Body of pancreas (tissue), 4 donors: ENCODE measurements at regions not wholly inside any gene's neighbourhood (a gene's known extent, or its start where the extent isn't known, plus 50 kb on each side); places are given as distances from the start of the nearest gene placed in this dataset.

Source experiments
- POLR2A ChIP-seq, 3 donors: fragments of 450-650 bp; IDR thresholded peaks; one replicate each; pipeline ENCODE4 v1.6.1; 2016; ENCODE audit warnings: antibody characterized with exemption in 3 of 3, mild to moderate bottlenecking in 2 of 3
- TF ChIP-seq, protein P1 (sequence below), 7 experiments: fragments of 450-650 bp in 4 of 7; fragments of 200-600 bp in 3 of 7; sonication (generic) in 3 of 7; IDR thresholded peaks; one replicate each; pipeline ENCODE4 v1.5.1; 2016 to 2019; ENCODE audit warnings: antibody characterized with exemption in 7 of 7

GRCh38 chr9:73023025-73023541 lies 70.2 kb upstream of the ALDH1A1 start:
- TF ChIP-seq, protein P1, sequence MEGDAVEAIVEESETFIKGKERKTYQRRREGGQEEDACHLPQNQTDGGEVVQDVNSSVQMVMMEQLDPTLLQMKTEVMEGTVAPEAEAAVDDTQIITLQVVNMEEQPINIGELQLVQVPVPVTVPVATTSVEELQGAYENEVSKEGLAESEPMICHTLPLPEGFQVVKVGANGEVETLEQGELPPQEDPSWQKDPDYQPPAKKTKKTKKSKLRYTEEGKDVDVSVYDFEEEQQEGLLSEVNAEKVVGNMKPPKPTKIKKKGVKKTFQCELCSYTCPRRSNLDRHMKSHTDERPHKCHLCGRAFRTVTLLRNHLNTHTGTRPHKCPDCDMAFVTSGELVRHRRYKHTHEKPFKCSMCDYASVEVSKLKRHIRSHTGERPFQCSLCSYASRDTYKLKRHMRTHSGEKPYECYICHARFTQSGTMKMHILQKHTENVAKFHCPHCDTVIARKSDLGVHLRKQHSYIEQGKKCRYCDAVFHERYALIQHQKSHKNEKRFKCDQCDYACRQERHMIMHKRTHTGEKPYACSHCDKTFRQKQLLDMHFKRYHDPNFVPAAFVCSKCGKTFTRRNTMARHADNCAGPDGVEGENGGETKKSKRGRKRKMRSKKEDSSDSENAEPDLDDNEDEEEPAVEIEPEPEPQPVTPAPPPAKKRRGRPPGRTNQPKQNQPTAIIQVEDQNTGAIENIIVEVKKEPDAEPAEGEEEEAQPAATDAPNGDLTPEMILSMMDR (IDR thresholded peaks at IDR 0.05) = peak; percentile 75 to 92 (median 88)
- no peak for TF ChIP-seq POLR2A (IDR thresholded peaks at IDR 0.05)
